Upper lobe of right lung (tissue), 1 donor: ENCODE measurements at regions not wholly inside any gene's neighbourhood (a gene's known extent, or its start where the extent isn't known, plus 50 kb on each side); places are given as distances from the start of the nearest gene placed in this dataset.
"Not testable (repeated sequence)": the region's sequence is repeated elsewhere in the genome, so short reads cannot be mapped to it uniquely, and the experiment has no call there.

Experiments
- ATAC-seq: fragments of 200-7000 bp; cut with Tn5 transposase; one replicate; pipeline ENCODE4 v1.9.1; 2020; ENCODE audit warnings: mild to moderate bottlenecking, moderate library complexity
- DNase-seq: peaks from one replicate; pipeline ENCODE4 v3.0.0-alpha.2; 2020
- H3K27ac ChIP-seq: fragments of 200-600 bp; one replicate; pipeline ENCODE4 v1.8.0; 2022
- H3K27me3 ChIP-seq: fragments of 200-600 bp; one replicate; pipeline ENCODE4 v1.8.0; 2022; ENCODE audit warnings: mild to moderate bottlenecking
- H3K36me3 ChIP-seq: fragments of 200-600 bp; one replicate; pipeline ENCODE4 v1.8.0; 2022
- H3K4me1 ChIP-seq: fragments of 200-600 bp; one replicate; pipeline ENCODE4 v1.8.0; 2022
- H3K4me3 ChIP-seq: fragments of 200-600 bp; one replicate; pipeline ENCODE4 v1.8.0; 2022; ENCODE audit warnings: mild to moderate bottlenecking
- H3K9me3 ChIP-seq: fragments of 200-600 bp; one replicate; pipeline ENCODE4 v1.8.0; 2022
- CTCF ChIP-seq: fragments of 200-600 bp; IDR thresholded peaks from one replicate; pipeline ENCODE4 v1.8.0; 2022; ENCODE audit warnings: antibody characterized with exemption
- intact Hi-C: fragments of 100-400 bp; cut with DNase I; formaldehyde crosslinking; loops from one replicate; pipeline ENCODE4 v1.11.0; 2022
- donor health status: DM: no; HTN: yes; CAD: no; lungs with severe emphysema.

GRCh38 chrX:74061879-74062278 is 209.4 kb upstream of the XIST start:
- intact Hi-C loops = no loop called here

GRCh38 chrX:74049126-74049525 is 196.6 kb upstream of the XIST start:
- ATAC-seq = no peak
- H3K4me3 ChIP-seq = no peak overlapping the region
- no peak overlapping the region for H3K27ac ChIP-seq
- H3K9me3 ChIP-seq = no peaks in the 10 kb centered on the region
- intact Hi-C loops = no loop called here
- H3K27me3 ChIP-seq = no peaks in the 10 kb centered on the region
- no peaks in the 10 kb centered on the region for H3K4me1 ChIP-seq
- no peak for TF ChIP-seq CTCF
- no peaks in the 10 kb centered on the region for H3K36me3 ChIP-seq
- no peak for DNase-seq

More at GRCh38 chrX:74061879-74062278, 209.4 kb upstream of the XIST start:
- Histone ChIP-seq H3K36me3 (no peaks in the 10 kb centered on the region), H3K4me1 (no peaks in the 10 kb centered on the region), H3K27me3 (no peaks in the 10 kb centered on the region), H3K27ac (no peak overlapping the region), H3K4me3 (no peak overlapping the region), H3K9me3 (no peaks in the 10 kb centered on the region)
- no peak for ATAC-seq
- TF ChIP-seq CTCF = no peak
- no peak for DNase-seq

- H3K4me1 ChIP-seq, ATAC-seq, intact Hi-C loops, DNase-seq, H3K27ac ChIP-seq, H3K9me3 ChIP-seq, H3K27me3 ChIP-seq, H3K4me3 ChIP-seq, H3K36me3 ChIP-seq: not testable (repeated sequence)
These were observed 181.6 kb upstream of the XIST start for GRCh38 chrX:74034066-74034465.

GRCh38 chrX:74031527-74031926 is 179.0 kb upstream of the XIST start:
- intact Hi-C loops, ATAC-seq, H3K27me3 ChIP-seq, H3K4me1 ChIP-seq, H3K9me3 ChIP-seq, H3K4me3 ChIP-seq, H3K36me3 ChIP-seq, DNase-seq, H3K27ac ChIP-seq: not testable (repeated sequence)

- H3K27me3 ChIP-seq, H3K9me3 ChIP-seq, H3K4me1 ChIP-seq, H3K27ac ChIP-seq, intact Hi-C loops, ATAC-seq, DNase-seq, H3K4me3 ChIP-seq, H3K36me3 ChIP-seq: not testable (repeated sequence)
These were observed 178.3 kb upstream of the XIST start for GRCh38 chrX:74030766-74031165.

- H3K9me3 ChIP-seq, H3K36me3 ChIP-seq, H3K27me3 ChIP-seq, H3K4me3 ChIP-seq, ATAC-seq, H3K4me1 ChIP-seq, H3K27ac ChIP-seq, DNase-seq, intact Hi-C loops: not testable (repeated sequence)
These were observed 172.6 kb upstream of the XIST start for GRCh38 chrX:74025145-74025544.

- H3K9me3 ChIP-seq = no peaks in the 10 kb centered on the region
- no peak overlapping the region for H3K4me3 ChIP-seq
- intact Hi-C loops = no loop called here
- no peaks in the 10 kb centered on the region for H3K36me3 ChIP-seq
- no peak for DNase-seq
- H3K4me1 ChIP-seq = no peaks in the 10 kb centered on the region
- TF ChIP-seq CTCF = no peak
- H3K27me3 ChIP-seq = no peaks in the 10 kb centered on the region
- ATAC-seq = no peak
- no peak overlapping the region for H3K27ac ChIP-seq
These were observed 170.7 kb upstream of the XIST start for GRCh38 chrX:74023203-74023602.

GRCh38 chrX:74018253-74018652 is 165.7 kb upstream of the XIST start:
- TF ChIP-seq CTCF = no peak
- H3K36me3 ChIP-seq = no peaks in the 10 kb centered on the region
- no peak overlapping the region for H3K4me3 ChIP-seq
- no peaks in the 10 kb centered on the region for H3K9me3 ChIP-seq
- H3K4me1 ChIP-seq = no peaks in the 10 kb centered on the region
- intact Hi-C loops = no loop called here
- DNase-seq = no peak
- no peaks in the 10 kb centered on the region for H3K27me3 ChIP-seq
- no peak for ATAC-seq
- H3K27ac ChIP-seq = no peak overlapping the region
